Activated CD8-positive, alpha-beta memory T cell treated with anti-CD3 and anti-CD28 coated beads, Interleukin-2, amount 50 U/mL, for 4 hours (primary cell): ENCODE measurements at regions not wholly inside any gene's neighbourhood (a gene's known extent, or its start where the extent isn't known, plus 50 kb on each side); places are given as distances from the start of the nearest gene placed in this dataset.

Experiments used
- DNase-seq: peaks from one replicate; pipeline ENCODE4 v3.0.0-alpha.2; 2020

DNA sequence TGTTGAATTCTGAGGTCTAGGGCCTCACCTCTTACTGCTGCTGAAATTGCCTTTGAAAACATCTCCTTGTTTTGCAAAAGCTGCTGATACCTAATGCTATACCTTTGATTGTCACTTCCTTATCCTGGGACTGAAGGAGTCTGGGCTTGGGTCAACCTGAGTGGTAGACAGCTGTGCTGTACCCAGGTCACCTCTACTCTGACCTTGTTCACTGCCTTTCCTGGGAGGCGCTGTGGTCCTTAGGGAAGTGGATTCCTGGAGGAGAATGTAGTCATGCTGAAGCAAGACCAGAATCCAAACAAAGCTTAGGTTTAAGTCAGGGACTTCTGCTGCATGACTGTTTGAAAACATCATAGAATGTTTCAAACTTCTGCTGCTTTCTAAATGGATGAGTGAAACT lies 191.4 kb downstream of the SNAPC1 start:
- no peak for DNase-seq

DNA sequence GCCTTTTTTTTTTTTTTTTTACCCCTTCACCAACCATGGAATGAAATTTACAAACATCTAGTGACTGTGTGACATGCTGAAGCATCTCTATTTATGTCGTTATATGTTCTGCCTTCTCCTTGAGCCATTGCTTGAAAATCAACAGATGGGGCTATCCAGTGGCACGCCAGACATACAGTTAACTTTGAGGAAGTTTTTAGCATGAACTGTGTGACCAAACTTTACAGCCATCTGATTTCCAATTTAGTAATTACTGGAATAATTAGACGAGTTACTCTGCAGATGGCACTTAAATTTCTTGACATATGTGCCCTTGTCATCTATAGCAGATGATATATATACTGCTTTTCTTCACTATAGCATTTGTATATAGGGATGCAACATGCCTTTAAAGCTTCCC lies 192.1 kb downstream of the SNAPC1 start:
- no peak for DNase-seq

DNA sequence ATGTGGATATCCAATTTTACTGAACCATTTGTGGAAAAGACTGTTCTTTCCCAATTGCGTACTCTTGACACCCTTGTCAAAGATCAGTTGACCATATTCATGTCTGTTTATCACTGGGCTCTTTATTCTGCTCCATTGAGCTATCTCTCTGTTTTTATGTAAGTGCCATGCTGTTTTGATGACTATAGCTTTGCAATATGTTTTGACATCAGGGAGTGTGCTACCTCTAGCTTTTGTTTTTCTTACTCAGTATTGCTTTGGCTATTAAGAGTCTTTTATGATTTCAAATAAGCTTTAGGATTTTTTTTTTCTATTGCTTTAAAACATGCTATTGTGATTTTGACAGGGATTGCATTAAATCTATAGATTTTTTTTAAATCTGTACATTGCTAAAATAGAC lies 194.3 kb downstream of the SNAPC1 start:
- DNase-seq, result no peak

DNA sequence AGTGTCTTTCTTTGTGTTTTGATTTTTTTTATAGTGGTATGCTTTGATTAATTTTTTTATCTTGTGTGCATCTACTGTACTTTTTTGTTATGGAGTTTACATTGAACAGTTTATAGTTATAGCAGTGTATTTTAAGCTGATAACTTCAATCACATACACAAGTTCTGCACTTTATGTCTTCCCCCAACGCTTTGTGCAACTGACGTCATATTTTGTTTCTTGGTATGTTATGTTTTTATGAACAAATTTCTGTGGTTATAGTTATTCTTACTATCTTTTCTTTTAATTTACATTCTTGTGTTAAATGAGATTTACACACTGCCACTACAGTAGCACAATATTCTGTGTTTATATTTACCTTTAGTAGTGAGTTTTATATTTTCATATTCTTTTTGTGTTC lies 197.1 kb downstream of the SNAPC1 start:
- no peak for DNase-seq

DNA sequence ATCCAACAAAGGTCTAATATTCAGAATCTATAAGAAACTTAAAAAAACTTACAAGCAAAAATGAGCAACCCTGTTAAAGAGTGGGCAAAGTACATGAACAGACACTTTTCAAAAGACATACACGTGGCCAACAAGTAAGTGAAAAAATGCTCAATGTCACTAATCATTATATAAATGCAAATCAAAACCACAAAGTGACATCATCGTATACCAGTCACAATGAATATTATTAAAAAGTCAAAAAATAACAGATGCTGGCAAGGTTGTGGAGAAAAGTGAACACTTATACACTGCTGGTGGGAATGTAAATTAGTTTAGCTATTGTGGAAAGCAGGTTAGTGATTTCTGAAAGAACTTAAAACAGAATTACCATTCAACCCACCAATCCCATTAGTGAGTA lies 199.1 kb downstream of the SNAPC1 start:
- no peak for DNase-seq

DNA sequence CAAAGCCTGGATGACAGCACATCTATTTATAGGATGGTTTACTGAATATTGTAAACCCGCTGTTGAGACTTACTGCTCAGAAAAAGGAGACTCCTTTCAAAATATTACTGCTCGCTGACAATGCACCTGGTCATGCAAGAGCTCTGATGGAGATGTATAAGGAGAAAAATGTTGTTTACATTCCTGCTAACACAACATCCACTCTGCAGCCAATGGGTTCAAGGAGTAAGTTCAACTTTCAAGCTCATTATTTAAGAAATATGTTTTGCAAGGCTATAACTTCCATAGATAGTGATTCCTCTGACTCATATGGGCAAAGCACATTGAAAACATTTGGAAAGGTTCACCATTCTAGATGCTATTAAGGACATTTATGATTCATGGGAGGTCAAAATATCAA lies 201.7 kb downstream of the SNAPC1 start:
- no peak for DNase-seq

DNA sequence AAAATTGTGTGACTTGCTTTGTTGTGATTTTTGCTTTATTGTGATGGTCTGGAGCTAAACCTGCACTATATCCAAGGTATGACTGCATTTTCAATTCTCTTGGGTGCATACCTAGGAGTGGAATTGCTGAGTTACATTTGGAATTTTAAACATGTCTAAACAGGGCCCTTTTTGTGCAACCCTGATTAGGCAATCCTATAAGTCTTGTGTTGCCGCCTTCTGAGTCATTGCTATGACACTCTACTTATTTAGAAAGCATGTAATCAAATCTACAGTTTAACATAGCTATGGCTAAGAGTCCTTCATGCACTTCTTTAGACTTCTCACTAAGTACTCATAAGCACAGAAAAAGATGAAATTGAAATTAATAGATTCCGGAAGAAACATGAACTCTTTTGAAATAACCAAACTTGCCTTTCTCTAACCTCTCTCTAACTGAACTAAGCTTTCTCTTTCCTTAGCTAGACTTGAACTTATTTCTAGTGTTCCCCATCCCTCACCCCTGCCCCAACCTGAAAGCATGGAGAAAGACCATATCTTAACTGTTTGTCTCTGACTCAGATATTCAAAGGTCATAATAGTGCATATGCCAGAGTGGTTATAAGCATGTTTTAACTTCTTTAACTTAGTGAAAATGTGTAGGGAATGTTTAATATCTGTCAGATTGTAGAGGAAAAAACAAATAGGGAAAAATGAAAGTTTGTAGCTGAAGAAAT lies 203.0 kb downstream of the SNAPC1 start:
- DNase-seq, result no peak

DNA sequence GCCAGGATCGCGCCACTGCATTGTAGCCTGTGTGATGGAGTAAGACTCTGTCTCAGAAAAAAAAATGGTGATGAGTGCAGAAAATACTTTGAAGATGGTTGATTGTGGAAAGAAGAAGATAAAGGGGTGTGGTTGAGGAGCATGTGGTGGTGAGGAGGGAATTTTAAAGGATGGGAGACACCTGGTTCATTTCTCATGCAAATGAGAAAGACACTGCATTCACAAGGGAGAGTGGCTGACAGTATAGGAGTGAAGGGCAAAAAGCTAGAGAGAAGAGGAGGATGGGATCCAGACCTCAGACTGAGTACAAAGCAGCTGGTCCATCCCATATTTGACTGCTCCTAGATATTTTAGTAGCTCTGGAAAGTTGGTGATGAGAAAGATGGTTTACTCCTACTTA lies 206.0 kb downstream of the SNAPC1 start:
- no peak for DNase-seq

DNA sequence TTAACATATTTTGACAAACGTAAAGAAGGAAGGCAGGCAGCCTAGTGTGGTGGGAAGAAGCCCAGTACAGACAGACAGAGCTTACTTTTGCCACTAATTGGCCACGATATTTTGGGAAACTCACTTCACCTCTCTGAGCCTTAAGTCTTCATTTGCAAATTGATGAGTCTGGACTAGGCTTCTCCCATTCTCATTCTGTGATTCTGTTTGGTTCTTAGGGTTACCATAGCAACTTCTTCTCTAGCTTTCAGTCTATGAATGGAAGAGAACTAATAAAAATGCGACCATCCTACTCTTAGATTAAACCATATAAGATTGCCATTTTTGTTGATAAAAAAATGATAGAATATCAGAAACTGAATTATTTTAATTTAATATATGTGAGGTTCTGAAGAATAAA lies 210.5 kb downstream of the SNAPC1 start:
- no peak for DNase-seq

DNA sequence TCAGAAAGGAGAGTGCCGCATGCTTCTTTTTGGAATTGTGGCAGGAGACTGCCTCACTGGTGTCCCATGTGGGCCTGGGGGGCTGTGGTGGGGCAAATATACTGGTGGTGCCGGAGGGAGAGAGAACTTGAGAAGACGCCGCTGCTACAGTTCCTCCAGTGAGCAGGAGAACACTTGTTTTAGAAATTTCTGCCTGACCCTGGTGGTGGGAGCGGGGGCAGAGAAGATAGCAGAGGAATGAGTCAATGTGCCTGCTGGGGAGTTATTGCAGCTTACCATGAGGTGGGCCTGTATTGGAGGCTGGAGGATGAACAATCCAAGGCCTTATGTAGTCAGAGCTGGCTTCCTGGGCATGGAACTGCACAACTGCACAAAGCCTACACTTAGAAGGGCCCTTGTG lies 211.8 kb downstream of the SNAPC1 start:
- DNase-seq, result no peak

DNA sequence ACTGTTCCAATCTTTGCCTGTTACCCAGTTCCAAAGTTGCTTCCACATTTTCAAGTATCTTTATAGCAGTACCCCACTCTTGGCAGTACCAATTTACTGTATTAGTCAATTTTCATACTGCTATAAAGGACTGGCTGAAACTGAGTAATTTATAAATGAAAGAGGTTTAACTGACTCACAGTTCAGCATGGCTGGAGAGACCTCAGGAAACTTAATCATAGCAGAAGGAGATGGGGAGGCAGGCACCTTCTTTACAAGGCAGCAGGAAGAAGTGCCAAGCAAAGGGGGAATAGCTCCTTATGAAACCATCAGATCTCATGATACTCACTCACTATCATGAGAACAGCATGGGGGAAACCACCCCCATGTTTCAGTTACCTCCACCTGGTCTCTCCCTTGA lies 215.0 kb downstream of the SNAPC1 start:
- DNase-seq, result no peak

DNA sequence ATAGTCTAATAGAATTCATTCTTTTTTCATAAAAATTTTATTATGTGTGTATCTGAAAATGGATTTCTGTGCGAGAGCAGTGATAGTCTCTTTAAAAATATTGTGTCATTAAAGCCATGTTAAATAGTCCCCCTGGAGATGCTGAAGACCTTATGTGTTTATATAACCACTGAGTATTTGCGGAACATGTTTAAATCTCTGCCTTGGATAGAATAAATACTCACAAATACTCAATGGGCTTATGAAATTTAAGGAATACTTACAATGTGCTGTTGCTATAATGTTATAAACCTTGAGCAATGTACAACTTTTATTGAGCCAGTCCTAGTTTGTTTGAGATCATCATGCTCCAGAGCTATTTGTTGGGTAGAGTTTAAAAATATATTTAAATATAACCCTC lies 226.0 kb downstream of the SNAPC1 start:
- no peak for DNase-seq

DNA sequence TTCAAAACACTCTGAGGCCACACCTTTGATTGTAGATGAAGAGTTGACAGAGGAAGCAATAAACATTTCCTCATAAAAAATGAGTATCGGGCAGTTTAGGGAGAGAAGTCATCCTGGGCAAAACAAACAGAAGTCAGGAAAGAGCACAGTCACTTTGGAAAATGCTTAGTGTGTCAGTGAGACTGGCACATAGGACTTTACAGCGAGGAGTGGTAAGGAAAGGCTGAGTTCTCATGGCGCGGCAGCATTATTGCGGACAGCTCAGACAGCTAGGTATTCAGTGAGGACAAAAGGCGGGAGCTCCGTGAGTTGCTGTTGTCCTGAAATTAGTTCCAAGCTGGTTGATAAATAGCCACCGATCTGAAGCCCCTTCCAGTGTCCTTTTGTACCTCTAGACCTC lies 229.9 kb downstream of the SNAPC1 start:
- DNase-seq, result no peak

DNA sequence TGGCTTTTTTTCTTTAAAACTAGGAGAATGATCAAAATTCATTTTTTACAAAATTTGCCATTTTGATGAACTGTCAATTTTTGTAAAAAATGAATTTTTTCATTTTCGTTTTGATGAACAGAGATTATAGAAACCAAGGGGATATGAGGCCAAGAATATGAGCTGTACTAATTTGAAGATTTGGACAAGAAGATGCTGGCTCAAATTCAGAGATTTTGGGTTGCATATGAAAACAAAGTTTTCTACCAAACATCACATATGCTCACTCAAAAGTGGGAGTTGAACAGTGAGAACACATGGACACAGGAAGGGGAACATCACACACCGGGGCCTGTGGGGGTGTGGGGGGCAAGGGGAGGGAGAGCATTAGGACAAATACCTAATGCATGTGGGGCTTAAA lies 230.7 kb downstream of the SNAPC1 start:
- DNase-seq, result no peak

DNA sequence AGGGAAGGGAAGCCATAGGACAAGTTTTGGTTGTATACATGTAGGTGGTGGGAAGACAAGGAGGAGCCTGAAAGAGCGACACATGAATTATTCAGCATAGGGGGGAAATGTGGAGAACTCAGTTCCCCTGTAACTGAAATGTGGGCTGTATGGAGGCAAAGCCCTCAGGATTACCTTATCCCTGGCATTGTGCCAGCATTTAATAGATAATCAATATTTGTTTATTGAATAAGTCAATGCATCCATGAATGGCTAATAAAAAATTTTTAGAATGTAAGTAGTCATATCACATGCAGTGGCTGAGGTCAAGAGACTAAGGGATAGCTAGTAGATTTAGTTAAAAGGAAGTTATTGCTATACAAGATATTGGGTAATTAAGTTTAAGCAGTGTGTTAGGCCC lies 232.4 kb downstream of the SNAPC1 start:
- no peak for DNase-seq

DNA sequence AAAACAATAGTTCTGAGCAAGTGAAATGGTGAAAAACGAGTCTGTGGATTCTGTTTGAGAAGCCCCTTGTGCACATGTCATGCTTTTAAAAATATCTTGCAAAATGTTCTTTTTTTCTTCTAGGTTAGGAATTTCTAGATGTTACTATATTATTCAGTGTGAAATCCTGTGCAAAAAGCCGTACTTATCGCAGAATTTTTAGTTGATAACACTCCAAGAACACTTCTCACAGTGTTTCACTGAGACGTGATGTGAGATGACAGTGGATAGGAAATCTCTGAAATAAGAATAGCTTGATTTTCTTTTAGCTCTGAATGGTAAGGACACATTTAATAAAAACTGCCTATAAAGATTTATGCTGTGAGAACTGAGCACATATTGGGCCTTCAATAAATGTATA lies 234.5 kb downstream of the SNAPC1 start:
- DNase-seq, result no peak

DNA sequence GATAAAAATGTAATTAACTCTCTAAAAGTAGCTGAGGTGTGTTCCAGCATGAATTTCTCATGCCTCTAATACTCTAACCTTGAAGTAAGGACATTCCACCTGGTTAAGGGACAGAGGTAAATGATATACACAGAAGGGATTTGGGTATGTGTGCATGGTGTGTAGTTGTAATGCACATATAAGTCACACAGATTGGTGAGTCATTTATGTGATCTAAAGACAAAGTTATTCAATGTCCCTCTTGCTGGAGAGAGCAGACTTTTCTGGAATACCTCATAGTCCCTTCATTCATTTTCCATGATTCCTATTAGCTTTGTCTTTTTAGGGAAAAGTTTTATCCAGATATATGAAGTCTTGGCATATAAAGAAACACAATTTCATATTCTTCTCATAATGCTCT lies 234.9 kb downstream of the SNAPC1 start:
- no peak for DNase-seq

DNA sequence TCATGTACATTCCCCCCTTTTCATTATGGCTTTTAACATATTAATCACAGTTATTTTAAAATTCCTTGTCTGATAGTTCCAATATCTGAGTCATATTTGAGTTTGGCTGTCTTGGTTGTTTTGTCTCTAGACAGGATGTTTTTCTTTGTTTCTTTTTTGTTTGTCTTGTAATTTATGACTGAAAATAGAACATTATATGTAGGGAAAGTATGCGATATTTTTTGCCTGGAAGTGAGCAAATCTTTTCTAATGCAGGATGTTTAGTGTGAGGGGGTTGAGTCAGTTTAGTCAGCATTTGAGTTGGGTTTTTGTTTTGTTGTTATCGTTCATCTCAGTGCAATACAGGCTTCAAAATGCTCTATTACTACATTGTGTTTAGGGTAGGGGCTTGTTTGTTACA lies 239.7 kb downstream of the SNAPC1 start:
- DNase-seq, result no peak

DNA sequence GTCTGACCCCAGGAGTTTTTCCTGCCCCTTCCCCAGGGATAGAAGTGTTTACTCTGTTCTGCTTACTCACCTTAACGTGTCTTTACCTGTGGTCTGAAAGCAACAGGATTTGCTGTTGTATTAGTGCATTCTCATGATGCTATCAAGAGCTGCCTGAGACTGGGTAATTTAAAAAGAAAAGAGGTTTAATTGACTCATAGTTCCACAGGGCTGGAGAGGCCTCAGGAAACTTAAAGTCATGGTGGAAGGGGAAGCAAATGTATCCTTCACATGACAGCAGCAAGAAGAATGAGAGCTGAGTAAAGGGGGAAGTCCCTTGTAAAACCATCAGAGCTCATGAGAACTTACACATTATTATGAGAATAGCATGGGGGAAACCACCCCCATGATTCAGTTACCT lies 240.4 kb downstream of the SNAPC1 start:
- DNase-seq, result no peak

DNA sequence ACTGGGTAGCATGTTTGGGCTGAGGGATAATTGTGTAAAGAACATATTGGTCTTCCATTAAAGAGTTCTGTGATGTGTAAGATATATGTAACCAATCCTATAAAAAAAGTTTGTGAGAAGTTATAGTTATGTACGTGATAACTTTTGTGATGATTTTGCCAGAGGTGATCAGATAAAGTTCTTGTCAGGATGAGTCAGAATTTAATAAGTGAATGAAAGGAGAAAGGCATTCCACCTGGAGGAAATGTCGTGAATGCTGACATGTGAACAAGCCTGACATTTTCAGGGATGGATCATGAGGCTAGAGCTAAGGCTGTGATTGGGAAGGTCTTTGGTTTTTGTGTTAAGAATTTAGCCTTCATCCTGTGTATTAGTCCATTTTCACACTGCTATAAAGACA lies 241.5 kb downstream of the SNAPC1 start:
- no peak for DNase-seq

DNA sequence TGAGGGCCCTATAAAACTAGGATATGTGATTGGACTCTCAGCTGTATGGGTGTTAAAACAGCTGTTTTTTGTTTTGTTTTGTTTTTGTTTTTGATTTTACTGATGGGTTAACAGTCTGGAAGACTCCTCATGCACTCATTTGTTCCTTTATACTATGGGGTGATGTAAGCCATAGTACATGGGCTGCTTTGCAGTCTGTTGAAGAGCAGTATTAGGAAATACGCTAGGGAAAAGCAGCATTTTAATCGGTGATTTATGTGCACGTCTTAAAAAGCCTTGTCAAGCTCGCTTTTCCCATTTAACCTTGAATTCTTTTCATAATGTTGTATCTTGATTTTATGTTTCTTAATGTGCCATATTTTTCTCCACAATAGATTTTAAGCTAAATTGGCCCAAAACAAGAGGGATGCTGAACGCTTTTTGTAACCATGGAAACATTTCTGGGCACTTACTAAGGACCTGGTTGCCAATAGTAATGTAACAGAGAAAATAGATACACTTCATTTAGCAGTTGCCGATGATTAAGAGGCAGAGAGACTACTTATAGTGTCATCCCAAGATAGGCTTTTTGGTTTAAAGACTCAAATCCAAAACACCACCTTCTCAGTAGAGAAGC lies 244.0 kb downstream of the SNAPC1 start:
- no peak for DNase-seq

DNA sequence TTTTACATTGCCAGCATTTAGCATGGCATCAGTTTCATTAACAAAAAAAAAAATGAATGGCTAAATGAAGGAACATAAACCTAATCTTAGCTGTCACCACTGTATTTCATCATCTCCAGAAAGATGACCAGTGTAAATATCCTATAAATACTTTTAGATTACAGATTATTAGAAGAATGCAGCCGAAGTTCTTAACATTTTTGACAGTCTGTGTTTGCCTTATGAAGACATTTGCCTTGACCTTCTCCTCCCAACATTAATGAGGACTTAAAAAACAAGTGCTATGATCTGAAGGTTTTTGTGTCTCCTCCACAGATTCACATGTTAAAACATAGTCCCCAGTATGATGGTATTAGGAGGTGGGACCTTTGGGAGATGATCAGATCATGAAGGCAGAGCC lies 253.0 kb downstream of the SNAPC1 start:
- DNase-seq, result no peak

DNA sequence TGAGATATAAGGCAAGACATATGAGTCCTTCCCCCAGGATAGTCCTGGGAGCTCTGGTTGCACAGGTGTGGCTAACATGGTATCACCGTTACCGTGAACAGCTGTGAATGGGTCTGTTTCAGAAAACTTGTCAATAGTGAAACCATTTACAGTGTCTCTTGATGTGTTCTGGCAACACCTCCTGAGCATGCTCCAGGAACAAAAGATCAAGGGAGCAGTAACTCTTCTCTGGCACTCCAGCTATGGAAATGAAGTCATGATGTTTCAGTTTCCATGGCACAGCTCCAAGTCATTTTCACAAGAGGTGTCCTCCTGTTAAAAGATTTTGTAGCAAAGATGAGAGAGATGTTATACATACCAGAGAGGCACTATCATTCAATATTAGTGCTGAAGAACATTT lies 253.7 kb downstream of the SNAPC1 start:
- DNase-seq, result no peak

DNA sequence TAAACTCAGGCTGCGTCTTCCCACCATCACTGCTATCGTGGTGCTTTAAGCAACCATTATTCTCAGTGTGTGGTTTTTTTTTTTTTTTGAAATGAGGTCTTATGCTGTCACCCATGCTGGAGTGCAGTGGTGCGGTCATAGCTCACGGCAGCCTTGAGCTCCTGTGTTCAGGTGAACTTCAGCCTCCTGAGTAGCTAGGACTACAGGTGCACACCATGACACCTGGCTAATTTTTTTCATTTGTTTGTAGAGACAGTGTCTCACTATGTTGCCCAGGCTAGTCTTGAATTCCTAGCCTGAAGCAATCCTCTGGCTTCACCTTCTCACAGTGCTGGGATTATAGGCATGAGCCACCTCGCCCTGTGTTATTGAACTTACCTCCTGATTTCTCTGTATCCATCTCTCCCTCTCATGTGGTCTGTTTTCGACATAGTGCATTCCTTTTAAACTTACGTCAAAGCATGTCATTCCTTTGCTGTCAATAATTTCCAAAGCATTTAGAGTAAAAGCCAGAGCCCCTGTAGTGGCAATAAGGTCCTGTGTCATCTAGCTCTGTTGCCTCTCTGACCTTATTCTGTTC lies 255.5 kb downstream of the SNAPC1 start:
- no peak for DNase-seq

DNA sequence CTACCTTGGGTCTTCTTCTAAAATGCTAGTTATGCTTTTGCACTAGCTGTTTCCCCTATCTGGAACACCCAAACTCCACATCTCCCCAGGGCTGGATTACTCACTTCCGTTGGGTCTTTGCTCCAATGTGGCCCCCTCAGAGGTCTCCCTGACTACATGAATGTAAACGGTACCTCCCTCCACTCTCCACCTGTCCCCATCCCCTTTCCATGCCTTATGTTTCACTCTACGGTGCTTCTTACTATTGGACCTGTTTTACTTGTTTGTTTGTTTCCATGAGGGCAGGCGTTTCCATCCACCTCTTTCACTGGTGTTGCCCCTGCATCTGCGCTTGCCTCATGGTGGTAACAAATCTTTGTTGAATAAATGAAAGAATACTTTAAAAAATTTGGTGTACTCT lies 256.4 kb downstream of the SNAPC1 start:
- DNase-seq, result no peak
